AG04449 (cell line): ENCODE measurements at regions not wholly inside any gene's neighbourhood (a gene's known extent, or its start where the extent isn't known, plus 50 kb on each side); places are given as distances from the start of the nearest gene placed in this dataset.

Experiments used
- CTCF ChIA-PET: fragments of 350-600 bp; formaldehyde crosslinking; extraction: SDS; loops from one replicate; lab custom pipeline; 2021; ENCODE audit warnings: antibody characterized with exemption; lab: Yijun Ruan, JAX
- POLR2A ChIA-PET: fragments of 400-600, 350-600 bp; formaldehyde crosslinking; extraction: SDS; loops from one replicate; lab custom pipeline; 2020; ENCODE audit warnings: antibody characterized with exemption, inconsistent platforms; lab: Yijun Ruan, JAX
- DNase-seq: peaks from one replicate; pipeline ENCODE4 v3.0.0-alpha.2; 2010; ENCODE audit warnings: low read depth, low spot score
- H3K4me3 ChIP-seq: 2 replicates; pipeline ENCODE4 v1.5.1; 2011; ENCODE audit warnings: low read depth, mild to moderate bottlenecking, control low read depth, low read length
- TF ChIP-seq, protein P1 (sequence below): IDR thresholded peaks from one replicate; pipeline ENCODE4 v1.5.1; 2011; ENCODE audit warnings: mild to moderate bottlenecking, moderate library complexity, low read length, control low read depth, inconsistent platforms; ENCODE audit not compliant: insufficient read depth; ENCODE audit errors: missing control alignments

DNA sequence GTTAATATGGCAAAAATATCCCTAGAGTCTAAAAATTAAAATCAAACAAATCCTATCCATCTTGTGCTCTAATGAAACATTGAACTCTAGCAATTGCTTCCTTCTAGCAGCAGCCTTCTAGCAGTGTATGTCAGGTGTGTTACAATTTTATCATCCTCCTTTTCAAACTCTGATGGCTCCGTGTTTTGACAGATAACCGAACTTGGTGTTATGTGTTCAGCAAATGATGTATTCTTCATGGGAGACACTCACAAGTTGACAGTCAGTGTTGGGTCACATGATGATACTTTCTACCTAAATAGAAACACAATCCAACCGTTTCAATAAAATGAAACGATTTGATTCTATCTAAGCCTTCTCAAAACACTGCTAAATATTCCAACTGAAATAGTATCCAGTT is 525.3 kb upstream of the NOVA1 start:
- ChIA-PET POLR2A (no interaction called here), CTCF (no interaction called here)
- TF ChIP-seq, protein P1, sequence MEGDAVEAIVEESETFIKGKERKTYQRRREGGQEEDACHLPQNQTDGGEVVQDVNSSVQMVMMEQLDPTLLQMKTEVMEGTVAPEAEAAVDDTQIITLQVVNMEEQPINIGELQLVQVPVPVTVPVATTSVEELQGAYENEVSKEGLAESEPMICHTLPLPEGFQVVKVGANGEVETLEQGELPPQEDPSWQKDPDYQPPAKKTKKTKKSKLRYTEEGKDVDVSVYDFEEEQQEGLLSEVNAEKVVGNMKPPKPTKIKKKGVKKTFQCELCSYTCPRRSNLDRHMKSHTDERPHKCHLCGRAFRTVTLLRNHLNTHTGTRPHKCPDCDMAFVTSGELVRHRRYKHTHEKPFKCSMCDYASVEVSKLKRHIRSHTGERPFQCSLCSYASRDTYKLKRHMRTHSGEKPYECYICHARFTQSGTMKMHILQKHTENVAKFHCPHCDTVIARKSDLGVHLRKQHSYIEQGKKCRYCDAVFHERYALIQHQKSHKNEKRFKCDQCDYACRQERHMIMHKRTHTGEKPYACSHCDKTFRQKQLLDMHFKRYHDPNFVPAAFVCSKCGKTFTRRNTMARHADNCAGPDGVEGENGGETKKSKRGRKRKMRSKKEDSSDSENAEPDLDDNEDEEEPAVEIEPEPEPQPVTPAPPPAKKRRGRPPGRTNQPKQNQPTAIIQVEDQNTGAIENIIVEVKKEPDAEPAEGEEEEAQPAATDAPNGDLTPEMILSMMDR, result no peak
- DNase-seq, result no peak
- no peak overlapping the region for H3K4me3 ChIP-seq

DNA sequence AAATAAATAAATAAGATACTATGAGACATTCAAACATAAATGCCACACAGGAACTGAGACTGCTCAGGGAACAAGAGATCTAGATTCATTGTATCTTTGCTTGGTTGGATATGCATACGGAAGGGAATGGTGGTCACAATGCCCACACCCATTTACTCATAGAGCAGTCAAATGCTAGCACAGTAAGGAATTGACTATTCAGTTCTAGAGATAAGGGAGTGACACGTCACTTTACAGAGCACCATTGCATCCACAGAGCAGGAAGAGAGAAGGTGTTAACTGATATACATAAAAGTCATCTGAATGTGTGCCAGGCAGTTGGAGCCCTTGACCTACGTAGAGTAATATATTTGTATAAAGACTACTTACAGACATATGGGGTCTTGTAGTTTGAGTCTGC is 530.0 kb upstream of the NOVA1 start:
- DNase-seq, result no peak
- no peak overlapping the region for H3K4me3 ChIP-seq
- CTCF ChIA-PET, result no interaction called here
- TF ChIP-seq, protein P1, result no peak
- POLR2A ChIA-PET, result no interaction called here

DNA sequence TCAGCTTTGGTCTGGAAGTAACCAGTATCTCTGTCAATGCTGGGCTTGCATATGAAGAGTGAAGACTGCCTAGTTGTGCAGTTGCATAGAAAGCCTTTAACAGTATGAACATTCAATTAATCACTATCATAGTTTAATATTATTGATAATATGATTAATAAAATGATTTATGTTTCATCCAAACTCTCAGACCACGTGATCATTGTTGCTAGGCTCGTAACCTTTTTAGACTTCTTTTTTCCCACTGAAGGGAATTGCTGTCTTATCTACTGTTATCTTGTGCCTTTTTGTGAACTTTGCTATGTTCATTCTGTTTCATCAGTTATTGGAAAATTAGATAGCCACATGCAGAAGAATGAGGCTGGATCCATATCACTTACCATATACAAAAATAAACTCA is 536.4 kb upstream of the NOVA1 start:
- TF ChIP-seq, protein P1, result no peak
- CTCF ChIA-PET, result no interaction called here
- no peak for DNase-seq
- H3K4me3 ChIP-seq, result no peak overlapping the region
- POLR2A ChIA-PET, result no interaction called here

DNA sequence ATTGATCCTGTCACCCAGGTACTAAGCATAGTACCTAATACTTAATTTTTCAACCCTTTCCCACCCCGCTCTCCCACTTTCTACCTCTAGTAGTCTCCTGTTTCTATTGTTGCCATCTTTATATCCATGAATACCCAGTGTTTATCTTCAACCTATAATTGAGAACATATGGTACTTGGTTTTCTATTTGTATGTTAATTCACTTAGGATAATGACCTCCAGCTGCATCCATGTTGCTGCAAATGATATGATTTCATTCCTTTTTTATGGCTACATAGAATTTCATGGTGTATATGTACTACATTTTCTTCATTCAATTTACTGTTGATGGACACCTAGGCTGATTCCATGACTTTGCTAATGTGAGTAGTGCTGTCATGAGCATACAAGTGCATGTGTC is 547.3 kb upstream of the NOVA1 start:
- TF ChIP-seq, protein P1, result no peak
- POLR2A ChIA-PET, result no interaction called here
- DNase-seq, result no peak
- CTCF ChIA-PET, result no interaction called here
- no peak overlapping the region for H3K4me3 ChIP-seq

DNA sequence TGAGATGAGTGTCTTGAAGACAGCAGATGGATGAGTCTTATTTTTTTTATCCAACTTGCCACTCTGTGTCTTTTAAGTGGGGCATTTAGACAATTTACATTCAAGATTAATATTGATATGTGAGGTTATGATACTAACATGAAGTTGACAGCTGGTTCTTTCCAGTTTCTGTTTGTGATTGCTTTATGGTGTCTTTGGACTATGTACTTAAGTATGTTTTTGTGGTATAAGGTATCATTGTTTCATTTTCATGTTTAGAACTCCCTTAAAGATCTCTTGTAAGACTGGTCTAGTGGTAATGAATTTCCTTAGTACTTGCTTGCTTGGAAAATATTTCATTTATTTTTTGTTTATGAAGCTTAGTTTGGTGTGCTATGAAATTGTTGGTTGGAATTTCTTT is 550.3 kb upstream of the NOVA1 start:
- TF ChIP-seq, protein P1, result no peak
- POLR2A ChIA-PET, result no interaction called here
- no peak overlapping the region for H3K4me3 ChIP-seq
- DNase-seq, result no peak
- CTCF ChIA-PET, result no interaction called here

DNA sequence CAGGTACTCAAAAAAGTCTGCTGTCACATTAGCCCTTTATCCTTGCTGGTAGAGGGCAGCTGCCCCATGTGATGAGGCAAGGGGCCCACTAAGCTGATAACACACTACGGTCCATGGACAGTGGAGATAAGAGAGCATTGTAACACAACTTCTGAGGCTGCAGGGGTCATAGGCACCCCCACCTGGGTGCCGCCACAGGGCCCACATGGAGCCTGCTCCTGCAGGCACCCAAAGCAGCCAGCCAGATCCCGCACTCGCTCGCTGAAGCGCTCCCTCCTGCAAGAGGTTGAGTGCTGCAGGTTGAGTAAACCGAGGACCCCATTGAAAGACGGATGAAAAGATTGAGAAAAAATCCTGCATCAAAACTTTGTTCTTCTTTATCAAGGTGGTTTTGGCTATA is 566.3 kb upstream of the NOVA1 start:
- no peak for DNase-seq
- ChIA-PET POLR2A (no interaction called here), CTCF (no interaction called here)
- H3K4me3 ChIP-seq, result no peak overlapping the region
- TF ChIP-seq, protein P1, result no peak
